Fibroblast of skin of right quadriceps (primary cell): ENCODE measurements at regions not wholly inside any gene's neighbourhood (a gene's known extent, or its start where the extent isn't known, plus 50 kb on each side); places are given as distances from the start of the nearest gene placed in this dataset.
"Not testable (repeated sequence)": the region's sequence is repeated elsewhere in the genome, so short reads cannot be mapped to it uniquely, and the experiment has no call there.

Experiments
- DNase-seq: peaks from one replicate; pipeline ENCODE4 v3.0.0-alpha.2; 2013

GRCh38 chr4:134145369-134145768 is 56.2 kb downstream of the PABPC4L start:
- no peak for DNase-seq

- DNase-seq: no peak
These were observed 57.3 kb downstream of the PABPC4L start for GRCh38 chr4:134144337-134144736.

DNA sequence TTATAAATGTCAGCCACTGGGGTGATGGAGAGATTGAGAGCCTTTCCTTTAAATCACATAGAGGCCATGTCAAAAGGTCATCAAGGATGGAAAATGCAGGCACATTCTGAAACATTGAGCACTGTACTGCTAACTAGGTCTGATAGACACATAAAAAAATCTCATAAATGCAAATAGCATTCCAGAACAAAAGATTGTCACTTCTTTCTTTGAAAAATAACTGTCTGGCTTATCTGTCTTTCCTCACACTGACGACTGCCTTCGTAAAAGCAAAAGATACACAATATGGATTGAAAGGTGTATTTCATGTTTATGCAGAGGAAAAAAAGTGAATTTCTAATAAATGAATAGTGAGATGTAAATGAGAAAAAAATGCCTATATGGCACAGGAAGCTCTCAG is 59.9 kb downstream of the PABPC4L start:
- DNase-seq: no peak

DNA sequence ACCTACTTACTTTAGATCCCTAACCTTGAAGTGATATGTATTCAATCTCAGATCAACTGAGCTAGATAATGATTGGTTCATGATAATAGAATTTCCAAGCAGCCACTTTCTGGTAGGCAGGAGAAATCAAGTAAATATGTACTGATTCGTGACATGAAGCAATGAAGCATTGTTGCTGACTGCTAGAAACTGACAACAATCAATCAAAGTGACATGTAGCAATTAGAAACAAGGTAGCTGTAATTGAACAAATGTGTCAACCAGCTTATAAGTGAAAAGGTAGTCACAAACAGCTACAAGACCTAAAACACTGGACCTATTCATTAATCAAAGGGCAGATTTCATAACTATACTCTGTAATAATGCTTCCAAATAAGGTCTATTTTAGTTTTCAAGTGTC is 62.4 kb downstream of the PABPC4L start:
- no peak for DNase-seq

GRCh38 chr4:134132086-134132783 is 69.4 kb downstream of the PABPC4L start:
- DNase-seq: no peak

DNA sequence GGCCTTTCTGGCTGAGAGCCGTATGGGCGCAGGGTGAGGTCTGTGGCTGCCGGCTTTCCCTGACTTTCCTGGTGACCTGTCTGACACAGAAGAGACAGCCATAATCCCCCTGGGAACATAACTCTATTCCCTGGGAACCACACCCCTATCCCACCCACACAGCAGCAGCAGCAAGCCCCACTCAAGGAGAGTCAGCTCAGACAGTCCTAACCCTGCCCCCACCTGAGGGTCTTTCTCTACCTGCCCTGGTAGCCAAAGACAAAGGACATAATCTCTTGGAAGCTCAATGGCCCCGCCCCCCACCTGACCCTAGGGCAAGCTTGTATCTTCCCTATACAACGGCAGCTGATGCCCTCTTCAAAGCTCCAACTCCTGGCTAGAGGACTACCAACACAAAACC is 74.6 kb downstream of the PABPC4L start:
- DNase-seq: no peak

DNA sequence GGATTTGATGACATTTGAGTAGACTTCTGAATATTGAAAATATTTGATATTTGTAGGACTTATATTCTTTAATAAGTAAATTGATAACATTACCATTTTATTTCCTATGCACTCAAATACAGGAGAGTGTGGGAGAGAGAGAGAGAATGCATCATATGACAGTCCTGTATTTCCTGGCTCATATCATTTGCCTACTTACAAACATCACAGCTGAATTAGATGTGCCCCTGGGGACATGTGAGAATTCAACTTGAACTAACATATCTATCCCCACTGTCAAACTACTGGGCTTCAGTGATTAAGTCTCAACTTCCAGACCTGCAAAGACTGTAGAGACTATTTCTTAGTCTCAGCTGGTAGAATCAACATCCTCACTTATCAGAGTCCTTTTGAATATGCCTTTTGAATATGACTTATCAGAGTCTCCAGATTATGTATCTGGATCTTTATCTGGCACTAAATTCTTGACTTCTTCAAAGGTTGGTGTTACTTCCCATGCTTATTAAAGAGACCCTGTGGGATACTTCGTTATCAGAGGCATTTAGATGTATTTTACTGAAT is 75.5 kb downstream of the PABPC4L start:
- no peak for DNase-seq

DNA sequence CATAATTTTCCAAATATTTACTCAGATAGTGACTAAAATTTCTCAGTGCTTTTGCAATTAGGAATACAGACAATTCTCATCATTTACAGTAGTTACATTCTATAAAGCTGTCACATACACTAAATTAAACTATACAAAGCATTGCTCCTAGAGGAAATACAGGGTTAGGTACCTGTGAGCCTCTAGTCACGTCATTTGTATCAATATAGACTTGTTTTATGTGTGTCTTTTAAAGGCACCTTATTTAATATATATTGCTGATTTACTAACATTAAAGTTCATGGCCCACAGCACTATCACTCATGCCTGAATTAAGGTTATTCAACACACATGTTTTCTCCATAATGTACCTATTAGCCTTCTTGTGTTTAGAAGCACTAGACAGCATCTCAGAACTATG is 78.7 kb downstream of the PABPC4L start:
- DNase-seq: no peak

DNA sequence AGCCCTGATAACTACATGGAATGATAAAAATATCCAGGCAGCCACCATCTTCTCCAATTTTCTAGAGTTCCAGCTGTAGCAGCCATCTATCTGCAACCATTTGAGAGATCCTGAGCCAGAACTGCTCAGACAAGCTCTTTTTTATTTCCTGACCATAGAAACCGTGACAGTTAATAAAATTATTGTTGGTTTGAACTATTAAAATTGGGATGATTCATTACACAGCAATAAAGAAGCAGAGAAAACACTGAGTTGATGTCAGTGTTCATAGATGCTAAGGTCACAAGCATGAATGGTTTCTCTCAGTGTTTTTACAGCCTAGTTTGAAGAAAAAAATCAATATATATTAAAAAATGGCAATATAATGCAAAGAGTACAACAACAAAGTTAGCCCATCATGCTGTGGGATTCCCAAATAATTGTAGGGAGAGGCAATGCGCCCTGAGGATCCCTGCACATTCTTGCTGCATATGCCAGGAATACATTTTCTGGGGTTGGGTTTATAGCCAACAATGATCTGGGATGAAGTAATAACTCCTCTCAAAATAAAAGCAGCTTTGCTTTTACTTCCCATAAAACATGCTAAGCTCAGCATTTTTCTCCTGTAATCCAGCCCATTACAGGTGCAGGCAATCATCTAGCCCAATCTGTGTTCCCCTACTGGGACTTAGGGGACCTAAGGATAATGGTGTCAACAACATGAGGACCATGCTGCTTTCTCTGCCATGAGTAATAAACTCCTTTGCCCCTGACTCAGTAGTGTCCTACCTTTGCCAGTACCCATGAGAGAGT is 84.0 kb downstream of the PABPC4L start:
- no peak for DNase-seq

DNA sequence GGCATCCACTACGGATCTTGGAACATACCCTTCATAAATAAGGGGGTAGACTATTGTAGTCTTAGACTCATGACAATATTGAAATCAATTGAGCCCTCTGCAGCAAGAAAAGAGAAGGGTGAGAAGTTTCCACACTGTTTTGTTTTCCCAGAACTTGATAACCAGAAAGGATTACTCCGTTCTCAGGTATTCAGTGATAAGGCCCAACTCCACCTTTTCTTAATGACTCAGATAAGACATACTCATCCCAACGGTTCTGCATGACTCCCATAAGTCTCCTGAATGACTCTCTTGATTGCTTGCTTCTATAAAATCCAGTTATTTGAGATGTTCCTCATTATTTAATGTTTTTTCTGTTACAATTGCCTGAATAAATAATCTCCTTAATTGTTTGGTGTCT is 111.7 kb downstream of the PABPC4L start:
- no peak for DNase-seq

- no peak for DNase-seq
These were observed 116.1 kb downstream of the PABPC4L start for GRCh38 chr4:134085496-134085895.

DNA sequence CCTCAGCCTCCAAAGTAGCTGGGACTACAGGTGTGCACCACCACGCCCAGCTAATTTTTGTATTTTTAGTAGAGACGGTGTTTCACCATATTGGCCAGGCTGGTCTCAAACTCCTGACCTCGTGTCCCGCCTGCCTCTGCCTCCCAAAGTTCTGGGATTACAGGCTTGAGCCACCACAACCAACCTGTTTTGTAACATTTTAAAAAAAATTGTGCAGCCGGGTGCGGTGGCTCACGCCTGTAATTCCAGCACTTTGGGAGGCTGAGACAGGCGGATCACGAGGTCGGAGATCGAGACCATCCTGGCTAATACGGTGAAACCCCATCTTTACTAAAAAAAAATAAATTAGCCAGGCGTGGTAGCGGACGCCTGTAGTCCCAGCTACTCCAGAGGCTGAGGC is 122.5 kb downstream of the PABPC4L start:
- not testable (repeated sequence) for DNase-seq

- no peak for DNase-seq
These were observed 123.2 kb downstream of the PABPC4L start for GRCh38 chr4:134078230-134078914.

- no peak for DNase-seq
These were observed 127.9 kb downstream of the PABPC4L start for GRCh38 chr4:134073711-134074110.

GRCh38 chr4:134072137-134072536 is 129.5 kb downstream of the PABPC4L start:
- DNase-seq: no peak

DNA sequence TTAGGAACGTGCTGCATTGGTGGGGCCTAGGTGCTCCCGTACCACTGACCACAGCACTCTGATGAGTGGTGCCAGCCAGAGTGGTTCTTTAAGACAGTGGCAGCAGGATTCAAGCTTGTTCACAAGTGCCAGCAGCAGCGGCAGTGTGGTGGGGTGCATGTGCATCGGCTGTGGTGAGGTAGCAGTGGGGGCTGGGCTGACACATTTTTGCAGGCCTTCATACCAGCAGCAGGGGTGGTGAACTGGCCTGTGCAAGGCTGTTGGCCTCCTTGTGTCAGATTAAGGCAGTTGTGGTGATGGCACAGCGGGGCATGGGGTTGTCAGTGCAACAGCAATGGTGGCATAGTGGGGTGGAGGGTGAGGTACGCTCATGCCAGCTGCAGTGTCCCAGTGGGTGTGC is 131.4 kb downstream of the PABPC4L start:
- no peak for DNase-seq

DNA sequence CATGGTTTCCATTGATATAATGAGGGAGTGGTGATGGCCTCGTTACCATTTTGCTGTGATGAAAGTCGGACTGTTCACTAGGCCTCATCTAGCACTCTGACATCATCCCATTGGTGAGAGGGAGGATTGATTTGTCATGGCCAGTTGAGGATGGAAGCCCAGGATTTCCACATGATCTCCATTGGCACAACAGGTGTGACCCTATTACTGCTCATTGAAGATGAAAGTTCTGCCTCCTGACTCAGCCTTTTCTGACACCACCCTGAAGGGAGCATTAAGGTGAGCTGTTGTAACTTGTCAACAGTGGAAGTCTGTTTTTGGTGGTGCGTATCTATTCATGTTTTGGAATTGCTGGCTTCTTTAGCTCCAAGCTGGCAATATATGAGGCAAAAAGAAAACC is 144.2 kb downstream of the PABPC4L start:
- no peak for DNase-seq

DNA sequence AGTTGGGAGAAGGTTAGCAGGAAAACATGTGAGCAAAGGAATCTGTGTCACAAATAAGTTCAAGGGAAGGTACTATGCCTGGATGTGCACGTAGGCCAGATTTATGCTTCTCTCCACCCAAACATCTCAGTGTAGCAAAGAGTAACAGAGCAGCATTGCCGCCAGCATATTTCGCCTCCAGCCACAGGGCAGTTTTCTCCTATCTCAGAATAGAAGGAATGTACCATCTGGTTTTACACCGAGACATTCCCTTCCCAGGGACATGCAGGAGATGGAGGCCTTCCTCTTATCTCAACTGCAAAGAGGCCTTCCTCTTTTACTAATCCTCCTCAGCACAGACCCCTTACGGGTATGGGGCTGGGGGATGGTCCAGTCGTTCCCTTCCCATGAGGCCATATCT is 155.4 kb downstream of the PABPC4L start:
- DNase-seq: not testable (repeated sequence)

DNA sequence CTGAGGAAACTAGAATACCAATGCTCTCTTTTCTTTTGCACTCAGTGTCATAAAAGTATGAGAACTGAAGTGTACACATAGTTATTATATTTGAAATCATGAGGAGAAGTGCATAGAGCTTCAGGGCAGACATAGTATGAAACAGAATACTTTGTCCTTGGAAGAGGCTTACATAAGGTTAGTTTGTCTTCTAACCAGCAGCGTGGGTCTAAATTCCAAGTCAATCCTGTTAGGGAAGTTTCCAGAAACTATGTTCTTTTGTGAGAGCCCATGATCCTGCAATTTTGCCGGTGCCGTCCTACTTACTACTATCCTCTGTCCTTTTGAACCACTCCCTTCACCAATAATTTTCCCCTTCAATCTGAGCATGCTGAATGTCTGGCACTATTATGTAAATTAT is 156.2 kb downstream of the PABPC4L start:
- DNase-seq: no peak

GRCh38 chr4:134043266-134043665 is 158.3 kb downstream of the PABPC4L start:
- DNase-seq: no peak

DNA sequence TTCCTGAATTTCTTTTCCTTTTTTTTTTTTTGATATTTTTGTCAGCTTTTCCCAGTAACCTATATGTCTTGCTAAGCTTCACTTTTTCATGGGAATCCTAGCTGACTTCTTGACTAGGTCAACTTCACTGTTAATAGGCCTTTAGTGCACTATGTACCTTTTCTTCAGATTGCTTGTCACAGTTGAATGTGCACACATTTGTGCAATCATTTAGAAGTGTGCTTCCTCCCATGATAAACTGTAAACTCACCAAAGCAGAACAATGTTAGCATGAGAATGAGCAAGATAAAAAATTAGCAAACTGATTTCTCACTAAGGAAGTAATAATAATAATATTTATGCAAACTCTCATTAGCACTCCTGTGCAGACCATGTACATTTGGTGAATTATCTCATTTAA is 173.2 kb downstream of the PABPC4L start:
- DNase-seq: no peak

DNA sequence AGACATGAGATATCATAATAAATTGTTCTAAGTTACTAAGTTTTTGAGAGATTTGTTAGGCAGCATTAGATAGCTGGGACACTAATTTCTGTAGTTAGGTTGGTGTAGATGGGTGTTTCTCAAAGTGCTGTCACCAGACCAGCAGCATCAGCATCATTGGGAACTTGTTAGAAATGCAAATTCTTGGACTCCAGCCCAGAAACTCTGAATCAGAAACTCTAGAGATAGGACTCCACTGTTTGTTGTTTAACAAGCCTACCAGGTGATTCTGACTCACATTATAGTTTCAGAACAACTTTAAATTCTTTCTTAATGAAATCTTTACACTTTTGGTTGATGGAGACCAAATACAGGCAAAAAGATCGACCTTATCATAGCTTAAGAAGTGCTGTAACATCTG is 173.7 kb downstream of the PABPC4L start:
- DNase-seq: peak; percentile 83

DNA sequence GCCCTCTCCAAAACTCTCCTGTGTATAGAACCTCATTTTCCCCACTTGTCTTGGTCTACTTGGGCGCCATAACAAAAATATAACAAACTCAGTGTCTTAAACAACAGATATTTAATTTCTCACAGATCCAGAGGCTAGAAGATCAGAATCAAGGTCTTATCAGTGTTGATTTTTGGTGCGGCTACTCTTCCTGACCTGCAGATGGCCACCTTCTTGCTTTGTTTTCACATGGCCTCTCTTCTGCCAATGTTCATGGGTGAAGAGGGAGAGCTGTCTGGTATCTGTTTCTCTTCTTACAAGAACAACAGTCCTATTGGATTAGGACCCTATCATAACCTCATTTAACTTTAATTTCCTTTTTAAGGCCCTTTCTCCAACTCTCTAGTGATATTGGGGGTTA is 177.3 kb downstream of the PABPC4L start:
- DNase-seq: peak; percentile 13

DNA sequence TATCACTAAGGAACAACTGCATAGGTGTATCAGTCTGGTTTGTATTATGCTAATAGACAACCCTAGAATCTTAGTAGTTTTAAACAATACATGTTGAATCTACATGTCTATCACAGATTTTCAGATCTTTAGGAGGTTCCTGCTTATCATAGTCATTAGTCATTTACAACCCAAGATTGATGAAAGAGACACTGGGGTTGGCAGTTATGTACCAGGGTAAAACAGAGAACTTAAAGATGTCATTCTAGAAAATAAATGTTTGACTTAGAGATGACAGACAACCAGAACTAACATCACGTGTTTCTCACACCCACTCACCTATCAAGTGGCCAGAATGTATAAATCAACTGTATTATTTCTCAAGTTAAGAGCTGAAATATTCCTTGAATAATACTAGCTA is 181.9 kb downstream of the PABPC4L start:
- DNase-seq: no peak
